GM12878 (cell line): ENCODE measurements at regions not wholly inside any gene's neighbourhood (a gene's known extent, or its start where the extent isn't known, plus 50 kb on each side); places are given as distances from the start of the nearest gene placed in this dataset.

Experiments used
- CTCF ChIP-seq, 3 experiments: IDR thresholded peaks in 2 of 3; conservative IDR thresholded peaks in 1 of 3; 2 replicates each; pipeline ENCODE4 v1.5.1; 2011; ENCODE audit warnings: low read depth in 3 of 3, low read length in 3 of 3, mild to moderate bottlenecking in 3 of 3, control low read depth in 2 of 3, moderate library complexity in 2 of 3, inconsistent platforms in 1 of 3, mixed read lengths in 1 of 3; ENCODE audit not compliant: control insufficient read depth in 2 of 3, insufficient read depth in 1 of 3; ENCODE audit errors: extremely low read depth in 1 of 3
- HDGF ChIP-seq: fragments of 450-650 bp; IDR thresholded peaks from 2 replicates; pipeline ENCODE4 v1.6.1; 2016; ENCODE audit warnings: antibody characterized with exemption
- MXI1 ChIP-seq: fragments of 150-350 bp; IDR thresholded peaks from 2 replicates; pipeline ENCODE4 v1.6.1; 2011; ENCODE audit warnings: low read depth, mild to moderate bottlenecking, inconsistent platforms, low read length, improper control_type of control experiment
- POLR2A ChIP-seq: IDR thresholded peaks from 2 replicates; pipeline ENCODE4 v1.6.1; 2011; ENCODE audit warnings: low read depth, mild to moderate bottlenecking, low read length
- TCF12 ChIP-seq: IDR thresholded peaks from 2 replicates; pipeline ENCODE4 v1.6.1; 2011; ENCODE audit warnings: low read depth, mild to moderate bottlenecking, low read length
- USF2 ChIP-seq: IDR thresholded peaks from 2 replicates; pipeline ENCODE4 v1.6.1; 2011; ENCODE audit warnings: low read depth, low read length, improper control_type of control experiment, borderline replicate concordance

- TF ChIP-seq HDGF (no peak), MXI1 (no peak), CTCF (IDR thresholded peaks at IDR 0.05 in 2 of 3, conservative IDR thresholded peaks at IDR 0.05 in 1 of 3; ENCODE audit: control insufficient read depth in 2 of 3, extremely low read depth in 1 of 3, insufficient read depth in 1 of 3, low read depth in 3 of 3, low read length in 3 of 3) (no peak), POLR2A (no peak), USF2 (no peak), TCF12 (no peak)
Observed at GRCh38 chr10:3551761-3552160, 233.2 kb downstream of the KLF6 start.
